ENCODE measurements at regions not wholly inside any gene's neighbourhood (a gene's known extent, or its start where the extent isn't known, plus 50 kb on each side); places are given as distances from the start of the nearest gene placed in this dataset.

DNA sequence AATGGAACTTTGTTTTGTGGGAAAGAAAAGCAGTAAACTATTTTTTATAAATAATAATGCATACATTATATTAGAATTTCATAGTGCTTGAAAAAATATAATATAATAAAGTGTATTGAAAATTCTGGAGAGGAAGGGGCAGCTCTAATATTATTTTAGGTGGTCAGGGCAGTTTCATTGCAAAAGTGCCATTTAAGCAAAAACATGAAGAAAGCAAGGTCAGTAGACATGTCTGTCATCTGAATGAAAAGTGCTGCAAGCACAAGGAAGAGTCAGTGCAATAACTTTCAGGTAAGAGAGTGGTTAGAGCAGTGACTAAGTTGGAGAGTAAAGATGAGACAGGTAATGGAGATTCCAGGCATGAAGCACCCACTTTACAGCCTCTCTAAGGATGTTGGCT, 435.6 kb upstream of the REG3G start:
- DNase-seq (ENCODE audit: low spot score), result no peak
- Histone ChIP-seq H3K36me3 (ENCODE audit: control insufficient read depth in 4 of 4, insufficient read depth in 3 of 4, low read depth in 1 of 4, low read length in 3 of 4) (no peaks in the 10 kb centered on the region), H3K9ac (ENCODE audit: low read depth in 1 of 2, low read length in 2 of 2) (no peak overlapping the region), H3K9me3 (ENCODE audit: control insufficient read depth in 4 of 4, low read length in 3 of 4) (no peaks in the 10 kb centered on the region), H3K27ac (ENCODE audit: low read depth in 1 of 2, low read length in 2 of 2) (no peak overlapping the region), H3K27me3 (ENCODE audit: control insufficient read depth in 4 of 4, insufficient read depth in 4 of 4, low read length in 3 of 4) (no peaks in the 10 kb centered on the region), H3K4me1 (ENCODE audit: control insufficient read depth in 4 of 4, insufficient read depth in 4 of 4, low read length in 3 of 4) (no peaks in the 10 kb centered on the region), H3K4me3 (ENCODE audit: low read depth in 1 of 3, low read length in 3 of 3) (no peak overlapping the region)
- TF ChIP-seq YY1 (IDR thresholded peaks at IDR 0.05) (no peak), JUND (IDR thresholded peaks at IDR 0.05) (no peak), SP1 (IDR thresholded peaks at IDR 0.05) (no peak), TAF1 (conservative IDR thresholded peaks at IDR 0.05) (no peak), GABPA (IDR thresholded peaks at IDR 0.05 in 1 of 2, conservative IDR thresholded peaks at IDR 0.05 in 1 of 2) (no peak)
- TF ChIP-seq, protein P1, sequence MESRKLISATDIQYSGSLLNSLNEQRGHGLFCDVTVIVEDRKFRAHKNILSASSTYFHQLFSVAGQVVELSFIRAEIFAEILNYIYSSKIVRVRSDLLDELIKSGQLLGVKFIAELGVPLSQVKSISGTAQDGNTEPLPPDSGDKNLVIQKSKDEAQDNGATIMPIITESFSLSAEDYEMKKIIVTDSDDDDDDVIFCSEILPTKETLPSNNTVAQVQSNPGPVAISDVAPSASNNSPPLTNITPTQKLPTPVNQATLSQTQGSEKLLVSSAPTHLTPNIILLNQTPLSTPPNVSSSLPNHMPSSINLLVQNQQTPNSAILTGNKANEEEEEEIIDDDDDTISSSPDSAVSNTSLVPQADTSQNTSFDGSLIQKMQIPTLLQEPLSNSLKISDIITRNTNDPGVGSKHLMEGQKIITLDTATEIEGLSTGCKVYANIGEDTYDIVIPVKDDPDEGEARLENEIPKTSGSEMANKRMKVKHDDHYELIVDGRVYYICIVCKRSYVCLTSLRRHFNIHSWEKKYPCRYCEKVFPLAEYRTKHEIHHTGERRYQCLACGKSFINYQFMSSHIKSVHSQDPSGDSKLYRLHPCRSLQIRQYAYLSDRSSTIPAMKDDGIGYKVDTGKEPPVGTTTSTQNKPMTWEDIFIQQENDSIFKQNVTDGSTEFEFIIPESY (IDR thresholded peaks at IDR 0.05), result no peak
- TF ChIP-seq, protein P2, sequence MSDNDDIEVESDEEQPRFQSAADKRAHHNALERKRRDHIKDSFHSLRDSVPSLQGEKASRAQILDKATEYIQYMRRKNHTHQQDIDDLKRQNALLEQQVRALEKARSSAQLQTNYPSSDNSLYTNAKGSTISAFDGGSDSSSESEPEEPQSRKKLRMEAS (IDR thresholded peaks at IDR 0.05), result no peak

DNA sequence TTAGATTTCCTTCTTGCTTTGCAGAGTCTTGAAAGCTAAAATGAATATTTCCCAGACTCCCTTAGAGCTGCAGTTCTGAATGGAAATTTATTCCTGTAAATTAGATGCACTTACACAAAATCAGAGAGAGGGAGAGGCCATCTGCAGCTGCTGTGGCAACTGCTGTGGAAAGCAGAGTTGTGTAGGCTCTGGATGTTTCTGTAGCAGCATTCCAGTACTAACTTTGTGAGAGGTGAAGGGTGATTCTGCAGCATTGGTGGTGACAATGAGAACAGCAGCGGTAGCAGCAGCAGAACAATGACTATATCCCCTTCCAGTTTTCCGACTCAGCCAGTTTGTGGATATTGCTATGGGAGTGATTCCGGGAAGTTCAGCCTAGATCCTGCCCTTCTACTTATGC, 433.0 kb upstream of the REG3G start:
- DNase-seq (ENCODE audit: low spot score), result no peak
- Histone ChIP-seq H3K9ac (ENCODE audit: low read depth in 1 of 2, low read length in 2 of 2) (no peak overlapping the region), H3K4me3 (ENCODE audit: low read depth in 1 of 3, low read length in 3 of 3) (no peak overlapping the region), H3K27ac (ENCODE audit: low read depth in 1 of 2, low read length in 2 of 2) (no peak overlapping the region), H3K27me3 (ENCODE audit: control insufficient read depth in 4 of 4, insufficient read depth in 4 of 4, low read length in 3 of 4) (no peaks in the 10 kb centered on the region), H3K36me3 (ENCODE audit: control insufficient read depth in 4 of 4, insufficient read depth in 3 of 4, low read depth in 1 of 4, low read length in 3 of 4) (no peaks in the 10 kb centered on the region), H3K4me1 (ENCODE audit: control insufficient read depth in 4 of 4, insufficient read depth in 4 of 4, low read length in 3 of 4) (no peaks in the 10 kb centered on the region), H3K9me3 (ENCODE audit: control insufficient read depth in 4 of 4, low read length in 3 of 4) (no peaks in the 10 kb centered on the region)
- 57% methylated on average over 3 of the region's 3 CpGs for WGBS
- TF ChIP-seq, protein P3, sequence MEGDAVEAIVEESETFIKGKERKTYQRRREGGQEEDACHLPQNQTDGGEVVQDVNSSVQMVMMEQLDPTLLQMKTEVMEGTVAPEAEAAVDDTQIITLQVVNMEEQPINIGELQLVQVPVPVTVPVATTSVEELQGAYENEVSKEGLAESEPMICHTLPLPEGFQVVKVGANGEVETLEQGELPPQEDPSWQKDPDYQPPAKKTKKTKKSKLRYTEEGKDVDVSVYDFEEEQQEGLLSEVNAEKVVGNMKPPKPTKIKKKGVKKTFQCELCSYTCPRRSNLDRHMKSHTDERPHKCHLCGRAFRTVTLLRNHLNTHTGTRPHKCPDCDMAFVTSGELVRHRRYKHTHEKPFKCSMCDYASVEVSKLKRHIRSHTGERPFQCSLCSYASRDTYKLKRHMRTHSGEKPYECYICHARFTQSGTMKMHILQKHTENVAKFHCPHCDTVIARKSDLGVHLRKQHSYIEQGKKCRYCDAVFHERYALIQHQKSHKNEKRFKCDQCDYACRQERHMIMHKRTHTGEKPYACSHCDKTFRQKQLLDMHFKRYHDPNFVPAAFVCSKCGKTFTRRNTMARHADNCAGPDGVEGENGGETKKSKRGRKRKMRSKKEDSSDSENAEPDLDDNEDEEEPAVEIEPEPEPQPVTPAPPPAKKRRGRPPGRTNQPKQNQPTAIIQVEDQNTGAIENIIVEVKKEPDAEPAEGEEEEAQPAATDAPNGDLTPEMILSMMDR (IDR thresholded peaks at IDR 0.05; ENCODE audit: low read depth, low read length, missing input control), result no peak
- no peak for TF ChIP-seq TAF1 (conservative IDR thresholded peaks at IDR 0.05)
- TF ChIP-seq FOXA2 (IDR thresholded peaks at IDR 0.05), result no peak
- TF ChIP-seq, protein P1 (IDR thresholded peaks at IDR 0.05), result no peak
- TF ChIP-seq, protein P4, sequence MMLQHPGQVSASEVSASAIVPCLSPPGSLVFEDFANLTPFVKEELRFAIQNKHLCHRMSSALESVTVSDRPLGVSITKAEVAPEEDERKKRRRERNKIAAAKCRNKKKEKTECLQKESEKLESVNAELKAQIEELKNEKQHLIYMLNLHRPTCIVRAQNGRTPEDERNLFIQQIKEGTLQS (IDR thresholded peaks at IDR 0.05), result no peak
- TF ChIP-seq, protein P2 (IDR thresholded peaks at IDR 0.05), result no peak
- TF ChIP-seq RAD21 (IDR thresholded peaks at IDR 0.05), result no peak
- TF ChIP-seq HNF4G (IDR thresholded peaks at IDR 0.05), result no peak
- TF ChIP-seq YY1 (IDR thresholded peaks at IDR 0.05), result no peak
- no peak for TF ChIP-seq RXRA (IDR thresholded peaks at IDR 0.05)
- no peak for TF ChIP-seq JUND (IDR thresholded peaks at IDR 0.05)
- no peak for TF ChIP-seq FOXA1 (IDR thresholded peaks at IDR 0.05)
- no peak for TF ChIP-seq EGR1 (IDR thresholded peaks at IDR 0.05; ENCODE audit: low read depth in 2 of 2)
- TF ChIP-seq GABPA (IDR thresholded peaks at IDR 0.05 in 1 of 2, conservative IDR thresholded peaks at IDR 0.05 in 1 of 2), result no peak
- no peak for TF ChIP-seq HNF4A (conservative IDR thresholded peaks at IDR 0.05)
- no peak for TF ChIP-seq SP1 (IDR thresholded peaks at IDR 0.05)
- TF ChIP-seq, protein P5, sequence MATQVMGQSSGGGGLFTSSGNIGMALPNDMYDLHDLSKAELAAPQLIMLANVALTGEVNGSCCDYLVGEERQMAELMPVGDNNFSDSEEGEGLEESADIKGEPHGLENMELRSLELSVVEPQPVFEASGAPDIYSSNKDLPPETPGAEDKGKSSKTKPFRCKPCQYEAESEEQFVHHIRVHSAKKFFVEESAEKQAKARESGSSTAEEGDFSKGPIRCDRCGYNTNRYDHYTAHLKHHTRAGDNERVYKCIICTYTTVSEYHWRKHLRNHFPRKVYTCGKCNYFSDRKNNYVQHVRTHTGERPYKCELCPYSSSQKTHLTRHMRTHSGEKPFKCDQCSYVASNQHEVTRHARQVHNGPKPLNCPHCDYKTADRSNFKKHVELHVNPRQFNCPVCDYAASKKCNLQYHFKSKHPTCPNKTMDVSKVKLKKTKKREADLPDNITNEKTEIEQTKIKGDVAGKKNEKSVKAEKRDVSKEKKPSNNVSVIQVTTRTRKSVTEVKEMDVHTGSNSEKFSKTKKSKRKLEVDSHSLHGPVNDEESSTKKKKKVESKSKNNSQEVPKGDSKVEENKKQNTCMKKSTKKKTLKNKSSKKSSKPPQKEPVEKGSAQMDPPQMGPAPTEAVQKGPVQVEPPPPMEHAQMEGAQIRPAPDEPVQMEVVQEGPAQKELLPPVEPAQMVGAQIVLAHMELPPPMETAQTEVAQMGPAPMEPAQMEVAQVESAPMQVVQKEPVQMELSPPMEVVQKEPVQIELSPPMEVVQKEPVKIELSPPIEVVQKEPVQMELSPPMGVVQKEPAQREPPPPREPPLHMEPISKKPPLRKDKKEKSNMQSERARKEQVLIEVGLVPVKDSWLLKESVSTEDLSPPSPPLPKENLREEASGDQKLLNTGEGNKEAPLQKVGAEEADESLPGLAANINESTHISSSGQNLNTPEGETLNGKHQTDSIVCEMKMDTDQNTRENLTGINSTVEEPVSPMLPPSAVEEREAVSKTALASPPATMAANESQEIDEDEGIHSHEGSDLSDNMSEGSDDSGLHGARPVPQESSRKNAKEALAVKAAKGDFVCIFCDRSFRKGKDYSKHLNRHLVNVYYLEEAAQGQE (IDR thresholded peaks at IDR 0.05), result no peak
